NCI-H2171 treated with DMSO at 0.1 percent for 48 hours (cell line): ENCODE measurements at regions not wholly inside any gene's neighbourhood (a gene's known extent, or its start where the extent isn't known, plus 50 kb on each side); places are given as distances from the start of the nearest gene placed in this dataset.
A peak's percentile ranks its signal among the peaks of the same experiment; 100 is the strongest.
"Not testable (repeated sequence)": the region's sequence is repeated elsewhere in the genome, so short reads cannot be mapped to it uniquely, and the experiment has no call there.

Source experiments
- DNase-seq: peaks from one replicate; lab custom pipeline; 2025; lab: John Stamatoyannopoulos, UW

- DNase-seq: no peak
Observed at GRCh38 chr14:22491683-22492621, 97.1 kb downstream of the DAD1 start.

- DNase-seq: not testable (repeated sequence)
Observed at GRCh38 chr14:22491053-22491452, 98.0 kb downstream of the DAD1 start.

- DNase-seq: no peak
Observed at GRCh38 chr14:22489957-22490950, 98.8 kb downstream of the DAD1 start.

- no peak for DNase-seq
Observed at GRCh38 chr14:22489244-22489545, 99.8 kb downstream of the DAD1 start.

GRCh38 chr14:22488522-22489243 lies 100.3 kb downstream of the DAD1 start:
- DNase-seq: no peak

GRCh38 chr14:22487941-22488340 lies 101.1 kb downstream of the DAD1 start:
- no peak for DNase-seq

- DNase-seq: no peak
Observed at GRCh38 chr14:22487401-22487800, 101.6 kb downstream of the DAD1 start.

GRCh38 chr14:22486675-22487074 lies 102.3 kb downstream of the DAD1 start:
- DNase-seq: no peak

- DNase-seq: no peak
Observed at GRCh38 chr14:22485649-22486048, 103.4 kb downstream of the DAD1 start.

- no peak for DNase-seq
Observed at GRCh38 chr14:22485178-22485577, 103.8 kb downstream of the DAD1 start.

- DNase-seq: no peak
Observed at GRCh38 chr14:22484632-22485031, 104.4 kb downstream of the DAD1 start.

GRCh38 chr14:22483863-22484593 lies 105.0 kb downstream of the DAD1 start:
- DNase-seq: no peak

- DNase-seq: no peak
Observed at GRCh38 chr14:22482782-22483553, 106.1 kb downstream of the DAD1 start.

- no peak for DNase-seq
Observed at GRCh38 chr14:22482085-22482694, 106.8 kb downstream of the DAD1 start.

- DNase-seq: no peak
Observed at GRCh38 chr14:22481546-22481945, 107.5 kb downstream of the DAD1 start.

- DNase-seq: no peak
Observed at GRCh38 chr14:22479776-22480464, 109.1 kb downstream of the DAD1 start.

- DNase-seq: no peak
Observed at GRCh38 chr14:22479132-22479531, 109.9 kb downstream of the DAD1 start.

GRCh38 chr14:22478670-22479069 lies 110.4 kb downstream of the DAD1 start:
- DNase-seq: peak; percentile 83

GRCh38 chr14:22478247-22478646 lies 110.8 kb downstream of the DAD1 start:
- no peak for DNase-seq
